ENCODE measurements at regions not wholly inside any gene's neighbourhood (a gene's known extent, or its start where the extent isn't known, plus 50 kb on each side); places are given as distances from the start of the nearest gene placed in this dataset.

- Mint-ChIP-seq H3K4me1 (ENCODE audit: low read depth) (no peaks in the 10 kb centered on the region), H3K36me3 (ENCODE audit: low read depth) (no peaks in the 10 kb centered on the region), H3K27me3 (ENCODE audit: low read depth) (no peaks in the 10 kb centered on the region), H3K4me3 (no peak overlapping the region), H3K9me3 (peaks cover 3% of the 10 kb centered on the region), H3K27ac (no peak overlapping the region)
- CTCF ChIA-PET, result no interaction called here
- intact Hi-C loops (cut with micrococcal nuclease), result no loop called here
- no peak for DNase-seq
Observed at GRCh38 chr3:16720367-16720940, 115.2 kb upstream of the DAZL start.

GRCh38 chr3:16721494-16721893, 116.3 kb upstream of the DAZL start:
- intact Hi-C loops (cut with micrococcal nuclease), result no loop called here
- H3K9me3 Mint-ChIP-seq, result peaks cover 9% of the 10 kb centered on the region
- no peak overlapping the region for H3K4me3 Mint-ChIP-seq
- H3K36me3 Mint-ChIP-seq (ENCODE audit: low read depth), result no peaks in the 10 kb centered on the region
- no peak overlapping the region for H3K27ac Mint-ChIP-seq
- DNase-seq, result no peak
- H3K27me3 Mint-ChIP-seq (ENCODE audit: low read depth), result no peaks in the 10 kb centered on the region
- CTCF ChIA-PET, result no interaction called here
- no peaks in the 10 kb centered on the region for H3K4me1 Mint-ChIP-seq (ENCODE audit: low read depth)

- no peaks in the 10 kb centered on the region for H3K27me3 Mint-ChIP-seq (ENCODE audit: low read depth)
- intact Hi-C loops (cut with micrococcal nuclease), result no loop called here
- DNase-seq, result no peak
- no peak overlapping the region for H3K4me3 Mint-ChIP-seq
- H3K4me1 Mint-ChIP-seq (ENCODE audit: low read depth), result no peaks in the 10 kb centered on the region
- peaks cover 3% of the 10 kb centered on the region for H3K36me3 Mint-ChIP-seq (ENCODE audit: low read depth)
- CTCF ChIA-PET, result no interaction called here
- no peak overlapping the region for H3K27ac Mint-ChIP-seq
- H3K9me3 Mint-ChIP-seq, result peaks cover 9% of the 10 kb centered on the region
Observed at GRCh38 chr3:16723978-16724377, 118.8 kb upstream of the DAZL start.

GRCh38 chr3:16724487-16724886, 119.3 kb upstream of the DAZL start:
- no peak for DNase-seq
- CTCF ChIA-PET, result no interaction called here
- Mint-ChIP-seq H3K4me3 (no peak overlapping the region), H3K36me3 (ENCODE audit: low read depth) (peaks cover 3% of the 10 kb centered on the region), H3K4me1 (ENCODE audit: low read depth) (no peaks in the 10 kb centered on the region), H3K27ac (no peak overlapping the region), H3K27me3 (ENCODE audit: low read depth) (no peaks in the 10 kb centered on the region), H3K9me3 (peaks cover 9% of the 10 kb centered on the region)
- intact Hi-C loops (cut with micrococcal nuclease), result no loop called here

GRCh38 chr3:16725972-16726371, 120.7 kb upstream of the DAZL start:
- DNase-seq, result no peak
- CTCF ChIA-PET, result no interaction called here
- Mint-ChIP-seq H3K27ac (no peak overlapping the region), H3K9me3 (peaks cover 9% of the 10 kb centered on the region), H3K4me1 (ENCODE audit: low read depth) (no peaks in the 10 kb centered on the region), H3K4me3 (no peak overlapping the region), H3K36me3 (ENCODE audit: low read depth) (peaks cover 3% of the 10 kb centered on the region), H3K27me3 (ENCODE audit: low read depth) (no peaks in the 10 kb centered on the region)
- intact Hi-C loops (cut with micrococcal nuclease), result no loop called here

- CTCF ChIA-PET, result no interaction called here
- Mint-ChIP-seq H3K4me3 (no peak overlapping the region), H3K4me1 (ENCODE audit: low read depth) (no peaks in the 10 kb centered on the region)
Observed at GRCh38 chr3:16728770-16729745, 123.8 kb upstream of the DAZL start.

GRCh38 chr3:16738451-16738850, 133.2 kb upstream of the DAZL start:
- no peaks in the 10 kb centered on the region for H3K27me3 Mint-ChIP-seq (ENCODE audit: low read depth)
- CTCF ChIA-PET, result no interaction called here

More at GRCh38 chr3:16728770-16729745, 123.8 kb upstream of the DAZL start:
- Mint-ChIP-seq H3K27ac (no peak overlapping the region), H3K36me3 (ENCODE audit: low read depth) (peaks cover 12% of the 10 kb centered on the region), H3K27me3 (ENCODE audit: low read depth) (no peaks in the 10 kb centered on the region), H3K9me3 (peaks cover 29% of the 10 kb centered on the region)
- no peak for DNase-seq
- intact Hi-C loops (cut with micrococcal nuclease), result no loop called here

GRCh38 chr3:16739541-16740105, 134.4 kb upstream of the DAZL start:
- DNase-seq, result no peak
- CTCF ChIA-PET, result no interaction called here
- Mint-ChIP-seq H3K4me1 (ENCODE audit: low read depth) (peaks cover 3% of the 10 kb centered on the region), H3K9me3 (peaks cover 21% of the 10 kb centered on the region), H3K27ac (no peak overlapping the region), H3K27me3 (ENCODE audit: low read depth) (no peaks in the 10 kb centered on the region), H3K36me3 (ENCODE audit: low read depth) (no peaks in the 10 kb centered on the region), H3K4me3 (no peak overlapping the region)
- intact Hi-C loops (cut with micrococcal nuclease), result no loop called here

More at GRCh38 chr3:16738451-16738850, 133.2 kb upstream of the DAZL start:
- H3K9me3 Mint-ChIP-seq, result peaks cover 30% of the 10 kb centered on the region
- H3K4me1 Mint-ChIP-seq (ENCODE audit: low read depth), result peaks cover 3% of the 10 kb centered on the region
- no peak overlapping the region for H3K27ac Mint-ChIP-seq
- no peak overlapping the region for H3K4me3 Mint-ChIP-seq
- H3K36me3 Mint-ChIP-seq (ENCODE audit: low read depth), result peaks cover 2% of the 10 kb centered on the region
- DNase-seq, result no peak
- intact Hi-C loops (cut with micrococcal nuclease), result no loop called here

- intact Hi-C loops (cut with micrococcal nuclease), result no loop called here
Observed at GRCh38 chr3:16740515-16740914, 135.3 kb upstream of the DAZL start.

GRCh38 chr3:16741103-16741758, 136.0 kb upstream of the DAZL start:
- no peaks in the 10 kb centered on the region for H3K36me3 Mint-ChIP-seq (ENCODE audit: low read depth)
- H3K4me3 Mint-ChIP-seq, result no peak overlapping the region
- intact Hi-C loops (cut with micrococcal nuclease), result no loop called here
- no peak overlapping the region for H3K27ac Mint-ChIP-seq
- DNase-seq, result peak; percentile 22
- no peaks in the 10 kb centered on the region for H3K27me3 Mint-ChIP-seq (ENCODE audit: low read depth)
- H3K9me3 Mint-ChIP-seq, result peaks cover 12% of the 10 kb centered on the region
- H3K4me1 Mint-ChIP-seq (ENCODE audit: low read depth), result peaks cover 3% of the 10 kb centered on the region
- CTCF ChIA-PET, result no interaction called here

More at GRCh38 chr3:16740515-16740914, 135.3 kb upstream of the DAZL start:
- CTCF ChIA-PET, result interaction anchor here (0.5 kb wide), 1 partner anchor 473 kb away, joined by 3 read pairs; no protein-coding TSS in a partner anchor
- no peak for DNase-seq
- no peak overlapping the region for H3K4me3 Mint-ChIP-seq
- peaks cover 15% of the 10 kb centered on the region for H3K9me3 Mint-ChIP-seq
- H3K36me3 Mint-ChIP-seq (ENCODE audit: low read depth), result no peaks in the 10 kb centered on the region
- H3K4me1 Mint-ChIP-seq (ENCODE audit: low read depth), result peaks cover 3% of the 10 kb centered on the region
- H3K27me3 Mint-ChIP-seq (ENCODE audit: low read depth), result no peaks in the 10 kb centered on the region
- no peak overlapping the region for H3K27ac Mint-ChIP-seq

GRCh38 chr3:16741890-16742289, 136.7 kb upstream of the DAZL start:
- Mint-ChIP-seq H3K9me3 (peaks cover 10% of the 10 kb centered on the region), H3K4me1 (ENCODE audit: low read depth) (peaks cover 3% of the 10 kb centered on the region), H3K27me3 (ENCODE audit: low read depth) (no peaks in the 10 kb centered on the region), H3K36me3 (ENCODE audit: low read depth) (no peaks in the 10 kb centered on the region), H3K27ac (no peak overlapping the region), H3K4me3 (no peak overlapping the region)
- CTCF ChIA-PET, result no interaction called here
- DNase-seq, result no peak
- intact Hi-C loops (cut with micrococcal nuclease), result no loop called here

- peaks cover 10% of the 10 kb centered on the region for H3K9me3 Mint-ChIP-seq
Observed at GRCh38 chr3:16743276-16743675, 138.1 kb upstream of the DAZL start.

More at GRCh38 chr3:16743276-16743675, 138.1 kb upstream of the DAZL start:
- Mint-ChIP-seq H3K4me3 (no peak overlapping the region), H3K27me3 (ENCODE audit: low read depth) (no peaks in the 10 kb centered on the region), H3K36me3 (ENCODE audit: low read depth) (no peaks in the 10 kb centered on the region), H3K27ac (no peak overlapping the region), H3K4me1 (ENCODE audit: low read depth) (peaks cover 3% of the 10 kb centered on the region)
- no peak for DNase-seq
- CTCF ChIA-PET, result no interaction called here
- intact Hi-C loops (cut with micrococcal nuclease), result no loop called here

Data from activated naive CD4-positive, alpha-beta T cell treated with anti-CD3 and anti-CD28 coated beads for 36 hours (primary cell).